ENCODE measurements at regions not wholly inside any gene's neighbourhood (a gene's known extent, or its start where the extent isn't known, plus 50 kb on each side); places are given as distances from the start of the nearest gene placed in this dataset.

DNA sequence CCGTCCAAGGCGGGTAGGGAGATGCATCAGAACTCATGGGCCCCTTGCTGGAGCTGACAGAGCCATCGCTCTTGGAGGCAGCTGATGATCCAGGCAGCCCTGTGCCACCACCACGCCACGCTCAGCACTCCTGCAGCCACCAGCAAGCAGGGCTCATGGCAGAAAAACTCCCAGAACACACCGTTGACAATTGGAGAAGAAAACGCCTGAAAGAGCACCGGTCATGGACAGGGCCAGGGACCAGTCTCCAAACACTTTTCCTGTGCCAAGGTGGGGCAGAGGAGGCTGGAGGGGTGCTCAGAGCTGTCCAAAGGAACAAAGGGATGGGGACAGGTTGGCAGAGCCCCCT is 132.2 kb downstream of the FOXL1 start:
- no peak for DNase-seq (ENCODE audit: low read depth in 2 of 3, low spot score in 2 of 3)

DNA sequence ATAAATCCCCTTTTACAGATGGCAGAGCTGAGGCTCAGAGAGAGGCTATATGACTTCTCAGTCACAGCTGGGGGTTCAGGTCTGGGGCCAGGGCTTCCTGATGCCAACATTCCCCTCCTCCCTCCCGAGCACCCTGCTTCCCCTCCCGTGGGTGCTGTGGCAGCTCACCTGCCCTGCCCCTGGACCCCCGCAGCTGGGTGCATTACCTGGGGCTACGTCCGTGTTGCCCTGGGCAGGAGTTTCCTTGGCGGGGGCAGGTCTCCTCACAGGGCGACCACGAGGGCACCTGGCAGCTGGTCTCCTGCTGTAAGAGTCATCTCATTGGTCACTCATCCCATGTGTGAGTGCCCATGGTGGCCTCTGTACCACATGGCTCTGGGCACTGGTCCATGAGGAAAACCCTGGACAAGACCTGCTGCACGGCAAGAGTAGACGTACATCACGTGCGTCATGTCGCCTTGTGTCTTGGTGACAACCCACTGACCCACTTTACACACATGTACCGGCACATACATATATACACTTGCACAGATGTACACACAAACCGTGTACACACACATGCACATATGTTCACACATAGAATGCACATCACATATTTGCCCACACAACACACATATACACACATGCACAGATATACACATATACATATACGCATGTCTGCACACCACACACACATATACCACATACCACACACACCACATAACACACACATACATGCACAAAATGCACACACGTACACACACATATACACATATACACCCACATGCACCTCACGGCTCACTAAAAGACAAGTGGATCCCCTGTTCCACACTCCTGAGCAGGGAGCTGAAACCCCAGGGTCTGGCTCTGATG is 134.0 kb downstream of the FOXL1 start:
- no peak for DNase-seq (ENCODE audit: low read depth in 2 of 3, low spot score in 2 of 3)

DNA sequence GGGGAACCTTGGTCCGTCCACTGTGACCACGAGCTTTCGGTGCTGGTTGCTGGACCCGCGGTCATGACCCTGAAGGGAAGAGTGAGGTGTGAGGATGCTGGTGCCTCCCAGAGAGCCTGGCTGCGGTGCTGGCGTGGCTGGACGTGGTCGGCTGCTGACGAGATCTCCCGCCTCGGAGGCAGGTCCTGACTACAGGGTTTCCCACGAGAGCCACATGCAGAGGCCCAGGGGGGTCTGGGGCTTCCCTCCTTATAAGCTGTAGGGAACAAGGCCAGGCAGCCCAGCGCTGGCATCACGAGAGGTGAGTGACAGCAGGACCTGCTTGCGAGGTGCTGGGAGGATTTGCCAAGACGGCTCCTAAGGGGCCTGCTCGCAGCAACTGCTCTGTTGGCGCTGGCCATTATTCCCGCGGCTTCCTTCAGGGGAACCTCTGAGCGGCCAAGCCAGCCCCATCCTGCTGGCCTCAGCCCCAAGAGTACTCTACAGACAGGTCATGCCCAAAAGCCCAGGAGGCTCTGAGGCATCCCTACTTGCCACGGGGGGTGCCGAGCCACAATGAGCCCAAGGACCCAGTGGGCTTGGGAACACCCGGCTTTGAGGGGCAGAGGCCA is 134.8 kb downstream of the FOXL1 start:
- DNase-seq (ENCODE audit: low read depth in 2 of 3, low spot score in 2 of 3), result no peak

DNA sequence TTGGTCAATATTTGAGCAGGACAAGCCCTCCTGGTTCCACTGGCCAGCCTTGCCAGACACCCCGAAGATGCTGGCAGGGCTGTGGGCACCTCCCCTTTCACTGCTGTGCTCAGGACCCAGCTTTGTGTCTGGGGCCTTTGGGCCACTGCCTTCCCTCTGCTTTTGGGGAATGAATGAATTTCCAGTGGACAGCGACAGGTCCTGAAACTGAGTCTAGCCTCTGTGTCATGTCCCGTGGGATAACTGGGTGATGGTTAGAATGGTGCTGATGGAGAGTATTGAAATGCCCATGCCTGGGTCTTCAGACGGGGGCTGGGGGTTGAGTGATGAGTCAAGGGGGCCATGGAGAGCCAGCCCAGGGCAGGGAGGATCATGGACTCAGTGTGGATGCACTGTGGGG is 135.8 kb downstream of the FOXL1 start:
- no peak for DNase-seq (ENCODE audit: low read depth in 2 of 3, low spot score in 2 of 3)

DNA sequence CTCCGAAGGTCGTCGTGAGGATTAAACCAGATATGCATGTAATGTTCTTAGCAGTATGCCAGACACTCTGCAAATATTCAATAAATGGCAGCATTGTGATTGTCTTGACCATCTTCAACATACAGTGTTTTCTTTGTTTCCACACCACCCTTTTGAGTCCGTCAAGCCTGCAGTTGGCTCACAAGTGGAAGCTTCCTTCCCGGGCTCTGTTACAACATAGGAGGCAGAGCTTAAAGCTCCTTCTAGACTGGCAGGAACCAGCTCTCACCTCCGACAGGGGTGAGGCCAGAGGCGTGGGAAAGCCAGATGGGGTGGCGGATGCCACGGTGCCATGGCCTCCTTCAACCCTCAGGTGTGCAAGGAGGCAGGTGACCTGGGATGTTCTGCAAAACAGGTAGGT is 138.3 kb downstream of the FOXL1 start:
- DNase-seq (ENCODE audit: low read depth in 2 of 3, low spot score in 2 of 3), result no peak

DNA sequence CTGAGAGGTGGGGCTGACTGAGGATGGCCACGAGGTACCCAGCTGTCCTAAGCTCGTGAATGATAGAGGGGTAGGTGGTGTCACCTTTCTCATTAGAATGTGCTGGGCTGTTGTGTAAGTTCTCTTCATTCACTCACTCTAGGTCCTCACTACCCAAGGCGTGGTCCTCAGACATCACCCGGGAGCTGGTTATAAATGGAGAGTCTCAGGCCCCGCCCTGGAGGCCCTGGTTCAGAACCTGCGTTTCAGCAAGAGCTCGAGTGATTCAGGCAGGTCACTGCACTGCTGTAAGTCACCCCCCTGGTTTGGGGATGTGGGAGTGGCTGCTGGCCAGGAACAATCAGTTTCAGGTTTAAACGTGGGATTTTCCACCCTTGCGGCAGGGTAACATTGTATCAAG is 139.8 kb downstream of the FOXL1 start:
- no peak for DNase-seq (ENCODE audit: low read depth in 2 of 3, low spot score in 2 of 3)

DNA sequence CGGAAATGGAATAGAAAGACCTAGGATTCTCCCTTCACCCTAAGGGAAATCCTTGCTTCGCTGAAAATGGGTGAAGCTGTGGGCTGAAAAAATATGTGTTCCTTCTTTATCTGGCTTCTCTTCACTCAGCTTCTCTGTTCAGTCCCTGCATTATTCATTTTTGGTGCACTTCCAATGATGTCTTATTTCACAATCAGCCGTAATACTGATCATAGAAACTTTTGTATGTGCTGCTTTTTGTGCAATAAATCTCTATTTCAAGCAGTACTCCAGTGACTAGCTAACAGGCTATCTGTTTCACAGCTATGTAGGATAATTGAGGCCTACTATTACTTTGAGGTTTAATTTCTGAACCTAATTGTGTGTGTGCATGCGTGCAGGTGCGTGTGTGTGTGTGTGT is 144.6 kb downstream of the FOXL1 start:
- no peak for DNase-seq (ENCODE audit: low read depth in 2 of 3, low spot score in 2 of 3)

DNA sequence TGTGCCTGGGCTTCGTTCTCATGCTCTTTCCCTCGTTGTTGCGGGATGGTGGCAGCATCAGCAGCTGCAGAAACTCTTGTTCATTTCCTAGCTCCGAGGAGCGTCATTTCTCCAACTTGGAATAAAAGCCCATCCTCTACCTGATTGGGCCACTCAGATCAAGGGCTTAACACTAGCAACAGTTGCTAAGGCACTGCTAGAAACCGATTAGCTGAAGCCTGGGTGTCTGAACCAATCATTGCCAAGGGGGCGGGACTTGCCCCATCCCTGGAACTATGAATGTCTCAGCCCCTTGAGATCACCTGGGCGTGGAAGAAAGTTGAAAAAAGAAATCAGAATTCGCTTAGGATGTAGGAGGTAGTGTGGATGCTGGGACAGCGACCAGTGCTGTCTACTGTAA is 145.3 kb downstream of the FOXL1 start:
- no peak for DNase-seq (ENCODE audit: low read depth in 2 of 3, low spot score in 2 of 3)

DNA sequence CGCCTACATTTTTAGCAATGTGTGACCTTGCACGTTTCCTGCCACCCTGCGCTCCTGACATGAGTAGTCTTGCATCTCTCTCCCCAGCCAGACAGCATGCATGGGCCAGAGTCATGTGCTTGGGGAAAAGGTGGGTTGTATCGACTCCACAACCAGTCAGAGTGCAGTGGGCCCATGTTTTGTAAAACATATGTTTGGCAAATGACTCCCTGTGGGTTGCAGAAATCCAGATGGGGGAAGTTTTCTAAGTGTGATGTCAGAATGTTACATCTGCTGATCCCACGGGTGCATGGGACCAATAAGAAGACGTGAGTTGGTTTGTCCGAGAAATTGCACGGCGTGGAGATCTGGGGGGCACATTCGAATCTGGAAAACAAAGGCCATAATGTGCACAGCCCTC is 147.1 kb downstream of the FOXL1 start:
- no peak for DNase-seq (ENCODE audit: low read depth in 2 of 3, low spot score in 2 of 3)

DNA sequence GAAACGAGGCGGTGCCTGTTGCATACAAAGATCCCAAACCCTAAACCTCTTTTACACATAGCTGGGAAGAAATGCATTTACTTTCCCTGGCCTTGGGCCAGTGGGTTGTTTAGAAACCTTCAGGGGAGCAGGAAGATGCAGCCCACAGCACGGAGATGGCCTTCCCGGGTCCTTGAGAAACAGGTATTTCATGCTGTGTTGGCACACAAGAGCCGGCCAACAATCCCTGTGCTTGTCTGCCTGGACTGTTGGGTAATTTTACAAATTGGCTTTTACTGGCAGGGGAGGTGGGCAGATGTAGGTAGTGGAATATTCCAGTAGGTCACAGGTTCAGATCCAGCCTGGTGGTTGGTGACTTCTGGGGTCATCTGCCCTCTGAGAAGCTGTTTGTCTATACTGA is 148.0 kb downstream of the FOXL1 start:
- DNase-seq (ENCODE audit: low read depth in 2 of 3, low spot score in 2 of 3), result no peak

DNA sequence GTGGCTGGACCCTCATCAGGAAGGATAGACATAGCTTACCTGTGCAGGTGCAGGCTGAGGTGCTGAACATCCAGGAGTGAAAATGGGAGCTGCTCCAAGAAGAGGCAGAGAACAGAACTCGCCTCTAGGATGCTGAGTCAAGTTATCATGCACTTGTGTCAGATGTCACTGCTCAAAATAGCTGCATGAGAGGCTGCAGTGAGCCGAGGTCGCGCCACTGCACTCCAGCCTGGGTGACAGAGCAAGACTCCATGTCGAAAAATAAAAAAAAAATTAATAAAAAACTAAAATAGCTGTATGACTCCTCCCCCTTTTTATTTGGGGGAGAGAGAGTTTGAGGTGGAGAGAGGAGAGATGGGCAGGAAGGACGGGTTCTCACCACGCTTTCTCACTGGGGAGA is 148.8 kb downstream of the FOXL1 start:
- no peak for DNase-seq (ENCODE audit: low read depth in 2 of 3, low spot score in 2 of 3)

DNA sequence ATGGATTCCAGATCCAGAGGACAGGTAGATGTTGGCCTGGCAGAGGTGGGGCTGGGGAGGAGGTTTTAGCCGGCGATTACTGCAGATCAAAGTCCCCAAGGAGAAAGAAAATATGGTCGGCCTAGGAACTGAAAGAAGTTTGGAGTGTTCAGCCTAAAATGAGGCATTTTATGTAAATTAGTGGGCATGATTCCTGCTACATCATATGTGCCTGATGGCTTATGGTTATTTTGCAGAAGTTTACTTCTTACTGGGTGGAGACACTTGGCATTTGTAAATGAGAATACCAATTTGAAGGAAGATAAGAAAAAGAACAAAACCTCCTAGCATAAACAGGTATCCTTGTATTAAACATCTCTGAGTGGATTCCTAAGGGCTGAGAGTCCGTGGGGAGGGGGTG is 149.3 kb downstream of the FOXL1 start:
- DNase-seq (ENCODE audit: low read depth in 2 of 3, low spot score in 2 of 3), result no peak

DNA sequence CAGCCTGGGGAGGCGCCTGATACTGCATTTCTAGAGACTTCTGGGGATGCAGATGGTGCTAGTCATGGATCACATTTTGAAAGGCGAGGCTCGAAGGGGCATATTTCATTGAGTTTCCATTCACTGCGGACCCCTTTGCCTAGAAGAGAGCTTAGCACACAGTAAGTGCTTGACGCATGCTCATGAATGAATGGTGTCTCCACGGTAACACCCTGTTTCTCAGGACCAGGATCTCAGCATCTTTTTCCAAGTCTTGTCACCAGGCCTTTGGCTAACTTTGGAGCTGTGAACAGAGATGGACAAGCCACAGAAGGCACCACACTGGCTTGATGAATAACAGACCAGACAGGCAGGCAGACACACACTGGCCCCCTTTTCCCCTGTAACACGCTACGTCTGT is 151.3 kb downstream of the FOXL1 start:
- no peak for DNase-seq (ENCODE audit: low read depth in 2 of 3, low spot score in 2 of 3)

DNA sequence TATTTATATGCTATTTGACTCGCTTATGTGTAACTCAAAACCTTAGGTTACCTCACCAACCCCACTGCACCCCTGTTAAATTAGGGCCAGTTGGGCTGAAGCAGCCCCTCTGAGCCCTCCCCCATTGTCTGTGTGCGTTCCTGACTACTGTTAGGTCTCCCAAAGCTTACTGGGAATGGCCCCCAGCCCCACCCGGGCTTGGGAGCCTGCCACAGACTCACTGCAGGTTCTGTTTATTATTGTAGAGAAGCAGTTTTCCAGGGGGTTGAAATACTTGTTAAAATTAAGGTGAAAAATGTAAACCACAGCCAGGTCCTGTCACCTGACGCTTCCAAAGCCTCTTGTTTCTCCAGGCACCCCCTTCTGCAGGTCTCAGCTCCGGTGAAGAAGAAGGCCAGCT is 151.7 kb downstream of the FOXL1 start:
- DNase-seq (ENCODE audit: low read depth in 2 of 3, low spot score in 2 of 3), result no peak

DNA sequence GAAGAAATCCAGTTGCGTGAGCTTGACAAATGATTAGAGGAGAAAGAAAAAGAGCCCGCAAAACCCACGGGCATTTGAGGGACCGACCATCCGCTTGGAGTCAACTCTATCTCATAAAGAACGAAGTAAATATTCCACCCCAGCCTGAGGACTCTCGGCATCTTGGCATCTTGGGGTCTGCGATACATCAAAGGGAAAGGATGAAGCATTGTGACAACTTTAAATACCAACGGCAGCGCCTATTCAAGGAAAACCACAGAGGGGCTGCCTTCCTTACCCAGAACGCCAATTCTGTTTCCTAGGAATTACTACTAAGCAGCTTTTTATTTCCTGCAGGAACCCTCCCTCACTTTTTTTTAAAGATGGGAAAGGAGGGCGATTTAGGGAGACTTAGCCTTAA is 152.2 kb downstream of the FOXL1 start:
- no peak for DNase-seq (ENCODE audit: low read depth in 2 of 3, low spot score in 2 of 3)

DNA sequence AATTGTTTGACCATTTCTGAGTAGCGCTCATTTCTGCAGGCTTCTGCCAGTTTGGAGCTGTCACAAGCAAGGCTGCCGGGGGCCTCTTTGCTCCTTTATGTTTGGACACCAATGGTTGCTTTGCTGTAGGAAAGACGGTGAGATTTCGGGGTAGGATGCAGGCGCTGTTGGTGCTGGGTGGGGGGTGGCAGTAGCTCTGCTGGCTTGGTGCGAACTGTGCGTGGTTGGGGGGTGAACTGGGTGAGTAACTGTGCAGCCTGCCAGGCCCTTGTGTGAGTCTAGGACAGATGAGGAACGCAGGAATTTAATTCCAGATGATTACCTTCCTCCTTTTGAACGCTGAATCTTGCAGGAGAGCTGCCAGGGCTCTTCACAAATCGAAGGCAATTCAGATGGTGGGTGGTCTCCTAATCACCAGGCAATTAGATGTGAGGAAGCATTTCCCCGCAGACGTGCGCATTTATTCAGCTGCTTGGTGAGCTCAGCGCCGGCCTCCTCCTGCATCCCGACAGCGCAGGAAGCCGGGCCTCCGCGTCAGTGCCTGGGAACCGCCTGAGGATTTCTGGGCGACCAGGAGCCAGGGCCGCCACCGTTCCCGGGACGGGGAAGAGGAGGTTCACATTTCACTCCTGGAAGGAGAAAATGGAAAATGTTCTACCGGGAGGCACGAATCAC is 154.4 kb downstream of the FOXL1 start:
- DNase-seq (ENCODE audit: low read depth in 2 of 3, low spot score in 2 of 3), result no peak

DNA sequence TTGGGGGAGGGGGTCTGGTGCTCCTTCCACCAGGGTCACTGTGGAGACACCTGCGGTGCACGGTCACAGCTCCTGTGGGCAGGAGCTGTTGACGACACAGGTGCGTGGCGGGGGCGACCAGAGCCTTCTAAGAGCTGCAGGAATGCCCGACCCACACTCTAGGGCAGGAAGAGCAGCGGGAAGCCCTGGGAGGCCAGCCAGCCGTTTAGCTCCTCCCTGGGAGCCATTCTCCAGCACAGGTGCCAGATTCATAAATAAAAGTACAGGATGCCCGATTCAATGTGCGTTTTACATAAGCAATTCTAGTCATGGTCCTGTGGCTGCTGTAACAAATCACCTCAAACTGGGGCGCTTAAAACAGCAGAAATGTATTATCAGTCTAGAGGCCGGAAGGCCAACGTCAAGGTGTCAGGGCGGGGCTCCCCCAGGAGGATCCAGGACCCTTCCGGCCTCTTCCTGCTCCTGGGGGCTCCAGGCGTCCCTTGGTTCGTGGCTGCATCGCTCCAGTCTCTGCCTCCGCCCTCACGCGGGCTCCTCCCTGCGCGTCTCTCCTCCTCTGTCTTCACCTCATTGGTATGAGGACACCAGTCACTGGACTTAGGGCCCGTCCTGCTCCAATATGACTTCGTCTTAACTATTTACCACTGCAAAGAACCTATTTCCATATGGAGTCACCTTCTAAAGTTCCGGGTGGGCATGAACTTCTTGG is 155.4 kb downstream of the FOXL1 start:
- DNase-seq (ENCODE audit: low read depth in 2 of 3, low spot score in 2 of 3), result no peak

DNA sequence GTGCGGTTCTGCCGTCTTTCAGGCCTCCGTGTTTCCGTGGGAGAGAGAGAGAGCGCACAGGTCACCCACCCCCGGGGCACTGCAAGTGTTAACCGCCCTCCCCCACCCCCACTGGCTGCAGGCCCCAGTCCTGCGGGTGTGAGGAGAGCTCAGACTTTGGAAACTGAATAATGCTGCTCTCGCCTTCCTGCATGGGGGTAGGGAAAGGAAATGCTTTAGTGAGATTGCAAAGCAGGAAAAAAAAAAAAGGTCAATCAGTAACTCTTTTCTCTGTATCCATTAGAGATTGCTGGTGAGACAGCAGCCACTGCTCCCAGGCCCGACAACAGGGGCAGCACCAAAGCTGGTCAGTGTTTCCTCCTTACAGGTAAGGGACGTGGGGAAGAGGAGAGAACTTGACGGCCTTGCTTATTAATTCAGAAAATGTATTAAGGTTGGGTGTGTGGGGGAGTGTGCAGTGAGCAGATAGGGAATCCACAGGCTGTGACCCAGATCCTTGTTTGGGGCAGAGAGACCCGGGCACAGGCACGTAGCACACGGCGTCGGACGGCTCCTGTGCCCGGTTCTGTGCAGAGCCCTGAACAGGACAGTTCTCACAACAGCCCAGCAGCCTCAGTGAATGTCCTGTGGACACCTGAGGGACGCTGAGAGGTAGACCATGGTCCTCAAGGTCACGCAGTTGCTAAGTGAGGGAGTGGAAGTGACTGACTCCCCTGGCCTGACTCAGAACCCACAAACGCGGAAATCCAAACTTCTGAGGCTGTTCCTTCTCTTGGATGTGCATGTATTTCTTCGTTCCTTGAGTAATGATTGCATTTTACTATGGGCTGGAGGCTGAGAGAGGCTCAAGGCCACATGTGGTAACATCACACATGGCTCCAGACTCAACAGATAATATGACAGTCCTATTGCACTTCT is 156.5 kb downstream of the FOXL1 start:
- DNase-seq (ENCODE audit: low read depth in 2 of 3, low spot score in 2 of 3), result no peak

DNA sequence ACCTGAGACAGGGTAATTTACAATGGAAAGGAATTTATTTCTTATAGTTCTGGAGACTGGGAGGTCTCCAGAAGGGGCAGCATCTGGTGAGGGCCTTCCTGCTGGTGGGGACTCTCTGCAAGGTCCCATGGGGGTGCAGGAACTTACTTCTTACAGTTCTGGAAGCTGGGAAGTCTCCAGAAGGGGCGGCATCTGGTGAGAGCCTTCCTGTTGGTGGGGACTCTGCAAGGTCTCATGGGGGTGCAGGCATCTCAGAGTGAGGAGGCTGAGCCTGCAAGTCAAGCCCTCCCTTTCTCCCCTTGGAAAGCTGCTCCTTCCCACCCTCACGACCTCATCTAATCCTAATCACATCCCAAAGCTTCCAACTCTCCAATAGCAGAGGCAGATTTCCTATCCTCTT is 157.4 kb downstream of the FOXL1 start:
- no peak for DNase-seq (ENCODE audit: low read depth in 2 of 3, low spot score in 2 of 3)

DNA sequence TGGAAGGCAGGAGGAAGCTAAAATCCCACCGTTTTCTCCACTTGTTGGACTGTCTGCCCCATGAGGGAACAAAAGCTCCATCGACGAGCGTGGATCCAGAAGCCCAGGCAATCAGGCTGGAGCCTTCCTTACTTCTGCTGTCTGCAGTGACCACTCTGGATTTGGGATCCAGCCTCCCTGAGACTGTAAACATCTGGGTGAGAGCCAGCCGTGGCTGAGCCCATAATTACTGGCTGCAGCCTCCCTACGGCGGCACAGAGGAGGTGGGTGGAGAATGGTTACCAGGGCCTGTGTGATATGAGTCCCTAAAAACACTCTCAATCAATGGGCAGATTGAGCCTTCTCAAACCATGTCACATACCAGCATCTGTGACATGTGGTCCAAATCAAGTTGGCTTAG is 158.2 kb downstream of the FOXL1 start:
- DNase-seq (ENCODE audit: low read depth in 2 of 3, low spot score in 2 of 3), result no peak

DNA sequence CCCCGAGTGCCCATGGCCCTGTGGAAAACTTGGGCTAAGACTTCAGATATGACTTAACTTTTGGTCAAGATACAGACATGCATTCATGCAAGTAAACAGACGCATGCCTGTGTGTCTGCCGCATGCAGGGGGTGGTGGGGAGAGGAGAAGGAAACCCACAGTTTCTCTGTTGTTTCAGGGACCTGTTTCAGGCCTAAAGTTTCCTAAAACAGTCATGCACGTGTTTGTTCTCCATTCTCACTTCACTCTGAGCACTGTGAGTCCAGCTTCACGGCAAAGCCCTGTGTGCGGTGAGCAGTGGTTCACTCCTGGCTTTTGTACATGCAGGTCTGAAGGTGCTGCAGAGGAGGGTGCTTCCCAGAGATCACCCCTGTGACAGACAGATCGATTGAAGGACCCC is 158.7 kb downstream of the FOXL1 start:
- no peak for DNase-seq (ENCODE audit: low read depth in 2 of 3, low spot score in 2 of 3)
